Skeletal muscle satellite cell (primary cell): ENCODE measurements at regions not wholly inside any gene's neighbourhood (a gene's known extent, or its start where the extent isn't known, plus 50 kb on each side); places are given as distances from the start of the nearest gene placed in this dataset.
"Not testable (repeated sequence)": the region's sequence is repeated elsewhere in the genome, so short reads cannot be mapped to it uniquely, and the experiment has no call there.

Source experiments
- H3K27me3 ChIP-seq: 2 replicates; pipeline ENCODE4 v1.7.0; 2013; ENCODE audit warnings: low read length; ENCODE audit not compliant: control insufficient read depth, insufficient read depth
- H3K36me3 ChIP-seq: 2 replicates; pipeline ENCODE4 v1.7.0; 2013; ENCODE audit warnings: mild to moderate bottlenecking, control low read depth, low read length; ENCODE audit not compliant: insufficient read depth
- H3K4me1 ChIP-seq: 2 replicates; pipeline ENCODE4 v1.7.0; 2013; ENCODE audit warnings: low read length; ENCODE audit not compliant: control insufficient read depth, insufficient read depth
- H3K4me2 ChIP-seq: 2 replicates; pipeline ENCODE4 v1.7.0; 2013; ENCODE audit warnings: mild to moderate bottlenecking, low read length
- H3K4me3 ChIP-seq: 2 replicates; pipeline ENCODE4 v1.7.0; 2013; ENCODE audit warnings: low read length
- H3K9ac ChIP-seq: 2 replicates; pipeline ENCODE4 v1.7.0; 2013; ENCODE audit warnings: mild to moderate bottlenecking, low read depth, low read length, moderate library complexity
- H3K9me3 ChIP-seq: replicated peaks from 2 replicates; pipeline ENCODE4 v1.7.0; 2013; ENCODE audit warnings: mild to moderate bottlenecking, control low read depth, low read length

- Histone ChIP-seq H3K9ac (no peak overlapping the region), H3K36me3 (no peaks in the 10 kb centered on the region), H3K4me3 (no peak overlapping the region), H3K4me2 (no peak overlapping the region), H3K9me3 (no peaks in the 10 kb centered on the region), H3K27me3 (no peaks in the 10 kb centered on the region), H3K4me1 (no peaks in the 10 kb centered on the region)
Observed at GRCh38 chr2:149687052-149687427, 99.5 kb upstream of the MMADHC start.

- H3K27me3 ChIP-seq = no peaks in the 10 kb centered on the region
- H3K36me3 ChIP-seq = no peaks in the 10 kb centered on the region
- H3K9me3 ChIP-seq = no peaks in the 10 kb centered on the region
- H3K4me2 ChIP-seq = no peak overlapping the region
- no peaks in the 10 kb centered on the region for H3K4me1 ChIP-seq
- H3K4me3 ChIP-seq = no peak overlapping the region
- H3K9ac ChIP-seq = no peak overlapping the region
Observed at GRCh38 chr2:149686136-149687051, 98.8 kb upstream of the MMADHC start.

GRCh38 chr2:149685401-149685800, 97.8 kb upstream of the MMADHC start:
- H3K4me2 ChIP-seq, H3K9ac ChIP-seq, H3K9me3 ChIP-seq, H3K27me3 ChIP-seq, H3K4me3 ChIP-seq, H3K36me3 ChIP-seq, H3K4me1 ChIP-seq: not testable (repeated sequence)

- Histone ChIP-seq H3K36me3 (no peaks in the 10 kb centered on the region), H3K9me3 (no peaks in the 10 kb centered on the region), H3K9ac (no peak overlapping the region), H3K4me2 (no peak overlapping the region), H3K27me3 (no peaks in the 10 kb centered on the region), H3K4me1 (no peaks in the 10 kb centered on the region), H3K4me3 (no peak overlapping the region)
Observed at GRCh38 chr2:149679286-149679685, 91.7 kb upstream of the MMADHC start.

DNA sequence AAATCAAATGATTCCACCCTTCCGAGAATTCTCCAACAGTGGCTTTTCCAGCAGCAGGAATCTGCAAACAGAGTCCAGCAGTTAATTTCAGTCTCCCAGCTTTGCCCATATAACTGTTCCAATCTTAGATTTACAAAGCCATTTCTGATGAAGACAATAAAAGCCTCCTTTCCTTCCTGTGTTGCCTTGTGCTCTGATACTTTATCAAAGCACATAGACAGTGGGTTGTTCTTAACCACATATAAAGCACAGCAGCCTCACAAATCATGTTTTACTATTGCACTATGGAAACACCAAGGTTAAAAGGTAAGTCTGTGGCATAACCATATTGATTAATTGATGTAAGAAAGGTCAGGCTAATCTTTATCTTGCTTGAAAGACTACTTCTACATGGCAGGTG, 89.8 kb upstream of the MMADHC start:
- Histone ChIP-seq H3K9ac (no peak overlapping the region), H3K4me2 (no peak overlapping the region), H3K27me3 (no peaks in the 10 kb centered on the region), H3K4me3 (no peak overlapping the region), H3K4me1 (no peaks in the 10 kb centered on the region), H3K9me3 (no peaks in the 10 kb centered on the region), H3K36me3 (no peaks in the 10 kb centered on the region)

- Histone ChIP-seq H3K27me3 (no peaks in the 10 kb centered on the region), H3K4me2 (no peak overlapping the region), H3K9me3 (no peaks in the 10 kb centered on the region), H3K4me3 (no peak overlapping the region), H3K9ac (no peak overlapping the region), H3K36me3 (no peaks in the 10 kb centered on the region), H3K4me1 (no peaks in the 10 kb centered on the region)
Observed at GRCh38 chr2:149670086-149670485, 82.5 kb upstream of the MMADHC start.

DNA sequence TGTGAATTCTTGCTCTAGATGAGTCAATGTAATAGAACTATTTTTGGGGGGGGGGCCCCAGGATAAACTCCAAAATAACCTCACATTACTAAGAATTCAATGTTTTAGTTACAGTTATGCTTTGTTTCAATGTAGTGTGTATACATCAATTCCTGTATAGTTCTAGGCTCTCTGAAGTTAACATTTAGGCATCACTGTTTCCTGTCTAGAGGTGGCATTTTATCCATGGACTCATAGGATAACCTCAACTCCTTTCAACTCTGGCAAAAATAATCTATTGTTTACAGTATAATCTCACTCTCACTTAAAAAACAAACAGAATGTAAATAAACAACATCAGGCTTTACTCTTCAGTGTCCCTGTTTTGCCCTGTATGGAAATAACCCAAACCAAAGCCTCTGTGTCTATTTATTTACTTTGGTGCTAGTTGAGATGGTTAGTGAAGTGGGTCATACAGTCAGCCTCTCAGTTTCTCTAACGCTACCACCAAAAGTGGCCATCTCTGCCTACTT, 79.3 kb upstream of the MMADHC start:
- H3K27me3 ChIP-seq = no peaks in the 10 kb centered on the region
- H3K9ac ChIP-seq = no peak overlapping the region
- H3K36me3 ChIP-seq = no peaks in the 10 kb centered on the region
- no peak overlapping the region for H3K4me3 ChIP-seq
- no peak overlapping the region for H3K4me2 ChIP-seq
- peaks cover 9% of the 10 kb centered on the region for H3K4me1 ChIP-seq
- no peaks in the 10 kb centered on the region for H3K9me3 ChIP-seq

- Histone ChIP-seq H3K27me3 (no peaks in the 10 kb centered on the region), H3K4me3 (no peak overlapping the region), H3K9ac (no peak overlapping the region), H3K4me1 (peaks cover 17% of the 10 kb centered on the region), H3K9me3 (no peaks in the 10 kb centered on the region), H3K4me2 (no peak overlapping the region), H3K36me3 (no peaks in the 10 kb centered on the region)
Observed at GRCh38 chr2:149664896-149665295, 77.3 kb upstream of the MMADHC start.

DNA sequence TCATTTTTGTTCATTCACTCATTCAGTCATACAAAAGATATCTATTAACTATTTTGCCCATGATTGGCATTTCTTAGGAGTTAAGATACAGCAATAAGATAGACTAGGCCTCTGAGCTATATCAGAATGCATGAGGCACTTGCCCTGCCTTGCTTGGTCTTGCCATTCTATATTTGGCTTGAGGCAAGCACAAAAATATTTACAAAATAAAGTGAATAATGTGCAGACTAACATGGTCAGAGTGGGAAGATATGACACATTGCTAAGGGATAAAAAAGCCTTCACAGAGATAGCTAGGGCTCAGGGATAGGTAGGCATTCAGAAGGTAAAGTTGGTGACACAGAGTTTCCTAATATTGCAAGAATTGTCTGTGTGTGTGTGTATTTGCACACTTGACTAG, 75.0 kb upstream of the MMADHC start:
- no peak overlapping the region for H3K4me2 ChIP-seq

DNA sequence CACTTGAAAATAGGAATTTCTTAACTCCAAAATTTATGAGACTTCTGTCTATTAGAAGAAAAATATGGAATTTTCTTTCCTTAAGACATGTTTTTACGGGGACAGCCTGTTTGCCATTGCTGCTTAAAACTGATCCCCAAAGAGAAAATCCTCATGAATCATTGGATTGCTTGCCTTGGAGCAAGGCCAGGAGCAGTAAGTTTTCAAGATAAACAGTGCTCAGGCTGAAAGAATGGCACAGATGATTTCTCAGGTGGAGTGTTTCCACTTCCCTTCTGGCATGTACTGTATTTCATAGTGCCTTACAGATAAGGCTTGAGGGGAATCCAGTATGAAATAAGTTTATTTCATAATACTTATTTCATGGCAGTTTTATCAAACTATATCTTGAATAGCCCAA, 74.3 kb upstream of the MMADHC start:
- H3K36me3 ChIP-seq = no peaks in the 10 kb centered on the region
- no peaks in the 10 kb centered on the region for H3K27me3 ChIP-seq
- peaks cover 23% of the 10 kb centered on the region for H3K4me1 ChIP-seq

More for the DNA sequence above, 75.0 kb upstream of the MMADHC start:
- H3K9me3 ChIP-seq = no peaks in the 10 kb centered on the region
- H3K4me1 ChIP-seq = peaks cover 23% of the 10 kb centered on the region
- no peak overlapping the region for H3K4me3 ChIP-seq
- no peaks in the 10 kb centered on the region for H3K27me3 ChIP-seq
- no peak overlapping the region for H3K9ac ChIP-seq
- H3K36me3 ChIP-seq = no peaks in the 10 kb centered on the region

DNA sequence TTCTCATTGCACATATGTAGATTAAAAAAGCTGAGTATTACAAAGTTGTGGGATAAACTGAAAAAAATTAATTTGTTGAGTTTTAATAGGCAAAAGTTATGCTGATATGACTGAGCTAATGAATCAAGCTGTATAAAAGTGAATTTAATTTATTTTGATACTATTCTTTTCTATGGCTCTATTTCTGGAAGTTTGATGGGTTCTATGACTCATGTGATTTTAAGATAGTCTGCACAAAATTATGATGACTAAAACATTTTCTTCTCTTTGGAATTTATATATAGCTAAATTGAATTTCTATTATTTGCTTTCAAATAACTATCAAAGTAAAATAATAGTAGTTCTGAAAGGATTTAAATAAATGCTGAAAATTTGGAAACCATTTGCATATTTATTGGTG, 71.0 kb upstream of the MMADHC start:
- H3K9me3 ChIP-seq = no peaks in the 10 kb centered on the region
- no peaks in the 10 kb centered on the region for H3K27me3 ChIP-seq
- no peak overlapping the region for H3K4me2 ChIP-seq
- no peak overlapping the region for H3K4me3 ChIP-seq
- H3K4me1 ChIP-seq = peaks cover 23% of the 10 kb centered on the region
- no peak overlapping the region for H3K9ac ChIP-seq
- no peaks in the 10 kb centered on the region for H3K36me3 ChIP-seq

More for the DNA sequence above, 74.3 kb upstream of the MMADHC start:
- Histone ChIP-seq H3K4me2 (peak overlapping the region; percentile 57), H3K9ac (peak overlapping the region; percentile 31), H3K4me3 (peak overlapping the region; percentile 10), H3K9me3 (no peaks in the 10 kb centered on the region)
